BLaER1 treated with 17β-estradiol and CSF1 and Interleukin-3, amounts not matched to agents 10 nM and 100 nM (cell line): ENCODE measurements at regions not wholly inside any gene's neighbourhood (a gene's known extent, or its start where the extent isn't known, plus 50 kb on each side); places are given as distances from the start of the nearest gene placed in this dataset.

Experiments
- H3K27ac ChIP-seq, 11 experiments: shearing (Covaris generic); formaldehyde crosslinking; 2 replicates each; pipeline ENCODE4 v1.8.1; 2022
- H3K27me3 ChIP-seq, 11 experiments: shearing (Covaris generic); formaldehyde crosslinking; 2 replicates each; pipeline ENCODE4 v1.8.1; 2022
- H3K36me3 ChIP-seq, 11 experiments: shearing (Covaris generic); formaldehyde crosslinking; 2 replicates each; pipeline ENCODE4 v1.8.1; 2022
- H3K4me1 ChIP-seq, 10 experiments: shearing (Covaris generic); formaldehyde crosslinking; 2 replicates each; pipeline ENCODE4 v1.8.1; 2022
- H3K4me2 ChIP-seq, 11 experiments: shearing (Covaris generic); formaldehyde crosslinking; 2 replicates each; pipeline ENCODE4 v1.8.1; 2022
- H3K4me3 ChIP-seq, 10 experiments: shearing (Covaris generic); formaldehyde crosslinking; 2 replicates each; pipeline ENCODE4 v1.8.1; 2022
- H3K9ac ChIP-seq, 11 experiments: shearing (Covaris generic); formaldehyde crosslinking; 2 replicates each; pipeline ENCODE4 v1.8.1; 2022
- H3K9me3 ChIP-seq, 11 experiments: shearing (Covaris generic); formaldehyde crosslinking; replicated peaks in 1 of 11; 2 replicates each; pipeline ENCODE4 v1.8.1; 2022
- H4K20me1 ChIP-seq, 11 experiments: shearing (Covaris generic); formaldehyde crosslinking; 2 replicates each; pipeline ENCODE4 v1.8.1; 2022
- Cebpa-rat ChIP-seq, 11 experiments: shearing (Covaris generic); IDR thresholded peaks; 2 replicates each; pipeline ENCODE4 v1.8.1; 2022

DNA sequence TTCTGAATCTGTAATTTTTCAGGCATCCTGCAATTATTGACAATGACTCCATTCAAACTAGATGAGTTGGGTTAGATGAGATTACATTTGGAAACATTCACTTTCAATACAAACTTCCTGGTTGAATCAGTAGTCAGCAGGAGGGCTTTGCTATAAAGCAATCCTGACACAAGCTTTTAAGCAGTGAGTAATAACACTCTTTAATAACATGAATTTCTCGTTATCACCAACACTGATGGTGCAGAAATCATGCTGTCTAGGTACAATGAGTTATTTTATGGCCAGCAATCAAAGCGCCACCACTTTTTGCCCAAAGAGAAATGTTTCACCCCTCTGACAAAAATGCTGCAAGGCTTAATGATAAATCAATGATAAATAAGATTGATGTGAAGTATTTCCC lies 474.8 kb upstream of the CNTN4 start:
- no peaks in the 10 kb centered on the region; a peak in 1 of 22 replicates for H3K9me3 ChIP-seq
- H3K4me1 ChIP-seq = peaks cover 0 to 6% (median 0%) of the 10 kb centered on the region in 10 experiments; a peak in 1 of 20 replicates
- no peak overlapping the region for H3K4me2 ChIP-seq
- no peak overlapping the region for H3K4me3 ChIP-seq
- H4K20me1 ChIP-seq = no peaks in the 10 kb centered on the region
- H3K27me3 ChIP-seq = no peaks in the 10 kb centered on the region
- no peak for TF ChIP-seq Cebpa-rat (IDR thresholded peaks at IDR 0.05)
- H3K36me3 ChIP-seq = no peaks in the 10 kb centered on the region
- no peak overlapping the region for H3K9ac ChIP-seq
- no peak overlapping the region for H3K27ac ChIP-seq

DNA sequence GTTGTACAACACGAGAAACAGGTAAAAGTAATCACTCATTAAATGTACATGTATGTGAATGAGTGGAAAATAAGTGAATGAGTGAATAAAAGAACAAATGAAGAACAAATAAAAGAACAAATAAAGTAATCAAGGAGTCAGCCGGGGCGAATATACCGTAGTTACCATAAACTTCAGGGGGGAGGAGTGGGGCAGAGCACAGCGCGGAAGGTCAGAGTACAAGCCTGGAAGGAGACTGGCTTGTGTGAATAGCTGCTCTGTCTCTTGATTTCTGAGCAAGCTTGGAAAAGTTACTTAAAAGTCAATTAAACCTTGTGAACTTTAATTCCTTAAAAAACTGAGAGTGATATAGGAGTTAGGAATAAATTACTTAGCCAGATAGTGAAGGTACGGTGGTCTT lies 466.5 kb upstream of the CNTN4 start:
- Histone ChIP-seq H3K27ac (no peak overlapping the region), H4K20me1 (no peaks in the 10 kb centered on the region), H3K9ac (no peak overlapping the region), H3K27me3 (no peaks in the 10 kb centered on the region), H3K4me2 (no peak overlapping the region), H3K9me3 (no peaks in the 10 kb centered on the region), H3K4me1 (peaks cover 0 to 7% (median 4%) of the 10 kb centered on the region in 10 experiments; a peak in 8 of 20 replicates), H3K36me3 (no peaks in the 10 kb centered on the region), H3K4me3 (no peak overlapping the region)
- TF ChIP-seq Cebpa-rat (IDR thresholded peaks at IDR 0.05) = no peak

DNA sequence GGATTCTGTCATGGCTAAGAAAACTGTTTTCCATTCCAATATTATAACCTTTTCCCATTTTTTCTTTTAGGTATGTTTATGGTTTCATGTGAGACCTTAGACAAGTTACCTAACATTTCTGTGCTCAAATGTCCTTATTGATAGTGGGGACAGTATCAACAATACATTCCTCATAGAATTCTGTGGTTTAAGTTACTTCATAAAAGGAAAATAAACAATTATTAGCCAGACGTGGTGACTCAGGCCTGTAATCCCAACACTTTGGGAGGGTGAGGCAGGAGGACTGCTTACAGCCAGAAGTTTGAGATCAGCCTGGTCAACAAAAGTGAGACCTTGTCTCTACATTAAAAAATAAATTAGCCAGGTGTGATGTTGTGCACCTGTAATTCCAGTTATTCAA lies 436.8 kb upstream of the CNTN4 start:
- no peak overlapping the region for H3K4me2 ChIP-seq
- H3K27me3 ChIP-seq = no peaks in the 10 kb centered on the region
- no peaks in the 10 kb centered on the region for H3K36me3 ChIP-seq
- no peaks in the 10 kb centered on the region for H3K9me3 ChIP-seq
- no peaks in the 10 kb centered on the region for H4K20me1 ChIP-seq
- no peak for TF ChIP-seq Cebpa-rat (IDR thresholded peaks at IDR 0.05)
- no peak overlapping the region for H3K27ac ChIP-seq
- H3K4me3 ChIP-seq = no peak overlapping the region
- H3K4me1 ChIP-seq = no peaks in the 10 kb centered on the region
- H3K9ac ChIP-seq = no peak overlapping the region

DNA sequence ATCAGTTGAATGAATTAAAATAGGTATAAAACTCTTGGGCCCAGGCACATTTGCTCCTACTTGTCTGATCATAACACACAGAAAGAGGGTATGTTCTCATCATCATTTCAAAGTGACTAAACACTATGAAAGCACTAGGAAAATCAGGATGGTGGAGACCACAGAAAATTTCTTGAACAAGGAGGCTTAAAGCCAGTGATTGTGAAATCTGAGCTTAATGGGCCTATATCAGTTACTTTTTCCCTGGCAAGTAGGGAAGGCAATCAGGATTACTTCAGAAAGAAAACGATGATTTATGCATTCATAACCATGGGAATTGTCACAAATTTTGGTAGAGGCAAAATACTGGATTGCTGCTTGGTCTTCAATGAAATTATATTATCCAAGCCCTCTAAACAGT lies 434.4 kb upstream of the CNTN4 start:
- no peak overlapping the region for H3K4me2 ChIP-seq
- no peak overlapping the region for H3K9ac ChIP-seq
- H4K20me1 ChIP-seq = no peaks in the 10 kb centered on the region
- TF ChIP-seq Cebpa-rat (IDR thresholded peaks at IDR 0.05) = no peak
- no peaks in the 10 kb centered on the region for H3K27me3 ChIP-seq
- H3K27ac ChIP-seq = no peak overlapping the region
- H3K4me1 ChIP-seq = no peaks in the 10 kb centered on the region
- no peaks in the 10 kb centered on the region for H3K9me3 ChIP-seq
- no peak overlapping the region for H3K4me3 ChIP-seq
- H3K36me3 ChIP-seq = no peaks in the 10 kb centered on the region

DNA sequence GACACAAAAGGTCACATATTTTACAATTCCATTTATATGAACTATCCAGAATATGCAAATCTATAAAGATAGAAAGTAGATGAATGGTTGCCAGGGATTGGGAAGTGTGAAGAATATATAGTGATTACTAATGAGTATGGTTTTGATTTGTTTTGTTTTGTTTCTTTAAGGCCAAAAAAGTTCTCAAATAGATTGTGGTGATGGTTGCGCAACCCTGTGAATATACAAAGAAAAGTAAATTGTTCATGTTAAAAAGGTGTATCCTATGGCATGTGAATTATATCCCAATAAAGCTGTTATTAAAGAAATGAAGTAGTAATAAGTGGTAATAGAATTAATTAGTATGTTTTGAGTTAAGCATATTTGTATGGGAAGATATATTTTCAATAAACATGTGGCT lies 431.8 kb upstream of the CNTN4 start:
- Histone ChIP-seq H3K36me3 (no peaks in the 10 kb centered on the region), H3K9me3 (no peaks in the 10 kb centered on the region), H3K9ac (no peak overlapping the region)

DNA sequence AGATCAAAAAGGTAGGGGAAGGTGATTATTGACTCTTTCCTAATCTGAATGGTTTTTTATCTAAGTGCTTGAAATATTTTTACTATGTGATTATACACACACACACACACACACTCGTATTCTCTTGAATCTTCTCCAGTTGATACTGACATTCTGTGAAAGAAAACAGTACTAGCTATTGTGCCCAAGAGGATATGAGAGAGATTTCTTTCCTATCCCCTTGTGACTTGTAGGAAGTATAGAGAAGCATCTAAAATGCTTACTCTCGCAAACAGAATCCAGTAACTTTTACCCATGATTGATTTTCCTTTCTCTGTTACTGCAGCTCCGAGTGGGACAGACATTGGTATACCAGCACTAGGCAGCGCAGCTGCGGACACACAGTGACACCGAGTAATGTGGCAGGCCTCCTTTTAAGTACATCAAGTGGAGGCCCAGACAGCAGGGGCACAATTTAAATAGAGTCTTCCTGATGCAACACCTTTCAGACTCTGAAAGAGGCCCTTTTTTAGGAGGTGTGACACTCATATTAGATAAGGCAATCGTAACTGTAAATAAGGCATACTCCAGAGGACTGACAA lies 421.0 kb upstream of the CNTN4 start:
- no peaks in the 10 kb centered on the region for H3K9me3 ChIP-seq
- H3K9ac ChIP-seq = no peak overlapping the region
- no peak for TF ChIP-seq Cebpa-rat (IDR thresholded peaks at IDR 0.05)
- H3K4me3 ChIP-seq = no peak overlapping the region
- H3K27ac ChIP-seq = no peak overlapping the region
- no peaks in the 10 kb centered on the region for H3K27me3 ChIP-seq
- H4K20me1 ChIP-seq = no peaks in the 10 kb centered on the region
- no peak overlapping the region for H3K4me2 ChIP-seq
- H3K36me3 ChIP-seq = no peaks in the 10 kb centered on the region
- H3K4me1 ChIP-seq = no peaks in the 10 kb centered on the region

More for the DNA sequence above, 431.8 kb upstream of the CNTN4 start:
- Histone ChIP-seq H3K4me1 (no peaks in the 10 kb centered on the region), H4K20me1 (no peaks in the 10 kb centered on the region), H3K4me2 (no peak overlapping the region), H3K4me3 (no peak overlapping the region), H3K27me3 (no peaks in the 10 kb centered on the region), H3K27ac (no peak overlapping the region)
- peak in 3 of 11 experiments; percentile 14 to 71 (median 47); a peak in 4 of 22 replicates for TF ChIP-seq Cebpa-rat (IDR thresholded peaks at IDR 0.05)

DNA sequence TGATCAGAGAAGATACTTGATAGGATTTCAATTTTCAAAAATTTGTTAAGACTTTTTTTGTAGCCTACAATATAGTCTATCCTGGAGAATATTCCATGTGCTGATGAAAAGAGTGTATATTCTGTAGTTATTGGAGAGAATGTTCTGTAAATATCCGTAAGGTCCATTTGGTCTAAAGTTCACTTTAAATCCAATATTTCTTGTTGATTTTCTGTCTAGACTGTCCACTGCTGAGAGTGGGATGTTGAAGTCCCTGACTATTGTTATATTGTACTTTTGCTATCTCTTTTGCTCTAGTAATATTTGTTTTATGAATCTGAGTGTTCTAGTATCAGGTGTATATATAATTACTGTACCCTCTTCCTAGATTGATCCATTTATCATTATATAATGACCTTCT lies 406.2 kb upstream of the CNTN4 start:
- Histone ChIP-seq H3K9ac (no peak overlapping the region), H3K4me3 (no peak overlapping the region), H3K36me3 (no peaks in the 10 kb centered on the region), H3K4me1 (no peaks in the 10 kb centered on the region), H3K27ac (no peak overlapping the region), H3K4me2 (no peak overlapping the region), H3K9me3 (peaks cover 0 to 7% (median 0%) of the 10 kb centered on the region in 11 experiments; a peak in 4 of 22 replicates), H3K27me3 (no peaks in the 10 kb centered on the region), H4K20me1 (no peaks in the 10 kb centered on the region)
- no peak for TF ChIP-seq Cebpa-rat (IDR thresholded peaks at IDR 0.05)

DNA sequence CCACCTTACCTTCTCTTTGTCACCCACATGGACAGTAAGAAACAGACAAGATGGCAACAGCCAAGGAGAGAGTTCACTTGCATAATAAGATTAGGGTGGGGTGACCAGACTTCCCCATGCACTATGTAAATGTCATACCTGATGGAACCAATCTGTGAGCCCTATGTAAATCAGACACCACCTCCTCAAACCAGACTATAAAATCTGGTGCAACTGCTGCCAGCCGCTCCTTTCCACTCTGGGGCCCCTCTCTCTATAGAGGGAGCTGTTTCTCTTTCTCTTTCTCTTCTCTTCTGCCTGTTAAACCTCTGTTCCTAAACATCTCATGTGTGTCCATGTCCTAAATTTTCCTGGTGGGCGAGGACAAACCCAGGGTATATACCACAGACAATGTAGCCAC lies 405.5 kb upstream of the CNTN4 start:
- H3K4me3 ChIP-seq = no peak overlapping the region
- peaks cover 0 to 7% (median 0%) of the 10 kb centered on the region in 11 experiments; a peak in 4 of 22 replicates for H3K9me3 ChIP-seq
- no peak overlapping the region for H3K27ac ChIP-seq
- no peaks in the 10 kb centered on the region for H3K27me3 ChIP-seq
- H3K4me2 ChIP-seq = no peak overlapping the region
- no peak for TF ChIP-seq Cebpa-rat (IDR thresholded peaks at IDR 0.05)
- H4K20me1 ChIP-seq = no peaks in the 10 kb centered on the region
- H3K36me3 ChIP-seq = no peaks in the 10 kb centered on the region
- no peaks in the 10 kb centered on the region for H3K4me1 ChIP-seq
- H3K9ac ChIP-seq = no peak overlapping the region

DNA sequence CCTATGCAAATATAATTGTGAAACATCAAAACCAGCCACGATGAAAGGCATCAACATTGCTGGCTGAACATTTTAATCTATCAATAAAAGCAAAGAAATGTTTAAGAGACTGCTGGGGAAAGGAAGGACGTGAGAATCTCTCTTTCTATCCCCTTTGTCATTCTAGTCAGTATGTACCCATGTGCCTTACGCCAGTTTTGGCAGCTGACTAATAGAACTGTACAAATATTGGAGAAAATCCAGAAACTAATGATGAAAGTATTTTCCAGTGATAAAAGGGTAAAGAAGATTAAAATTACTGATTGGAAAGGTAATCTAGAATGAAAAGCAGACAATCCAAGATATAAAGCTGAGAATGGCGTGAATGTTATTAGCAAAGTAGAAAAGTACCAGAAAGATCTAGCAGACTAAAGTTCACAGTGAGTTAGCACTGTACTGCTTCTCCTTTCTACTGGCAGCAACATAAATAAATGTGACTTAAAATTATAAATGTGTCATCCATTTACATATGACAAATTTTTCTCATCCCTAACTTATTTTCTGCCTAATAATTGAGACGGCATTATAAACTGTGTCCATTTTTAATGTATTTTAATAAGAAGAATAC lies 401.9 kb upstream of the CNTN4 start:
- no peaks in the 10 kb centered on the region for H3K27me3 ChIP-seq
- H3K4me2 ChIP-seq = no peak overlapping the region
- no peak for TF ChIP-seq Cebpa-rat (IDR thresholded peaks at IDR 0.05)
- H4K20me1 ChIP-seq = no peaks in the 10 kb centered on the region
- no peaks in the 10 kb centered on the region for H3K4me1 ChIP-seq
- H3K9ac ChIP-seq = no peak overlapping the region
- peaks cover 0 to 11% (median 0%) of the 10 kb centered on the region in 11 experiments; a peak in 5 of 22 replicates for H3K9me3 ChIP-seq
- H3K27ac ChIP-seq = no peak overlapping the region
- no peaks in the 10 kb centered on the region for H3K36me3 ChIP-seq
- no peak overlapping the region for H3K4me3 ChIP-seq

DNA sequence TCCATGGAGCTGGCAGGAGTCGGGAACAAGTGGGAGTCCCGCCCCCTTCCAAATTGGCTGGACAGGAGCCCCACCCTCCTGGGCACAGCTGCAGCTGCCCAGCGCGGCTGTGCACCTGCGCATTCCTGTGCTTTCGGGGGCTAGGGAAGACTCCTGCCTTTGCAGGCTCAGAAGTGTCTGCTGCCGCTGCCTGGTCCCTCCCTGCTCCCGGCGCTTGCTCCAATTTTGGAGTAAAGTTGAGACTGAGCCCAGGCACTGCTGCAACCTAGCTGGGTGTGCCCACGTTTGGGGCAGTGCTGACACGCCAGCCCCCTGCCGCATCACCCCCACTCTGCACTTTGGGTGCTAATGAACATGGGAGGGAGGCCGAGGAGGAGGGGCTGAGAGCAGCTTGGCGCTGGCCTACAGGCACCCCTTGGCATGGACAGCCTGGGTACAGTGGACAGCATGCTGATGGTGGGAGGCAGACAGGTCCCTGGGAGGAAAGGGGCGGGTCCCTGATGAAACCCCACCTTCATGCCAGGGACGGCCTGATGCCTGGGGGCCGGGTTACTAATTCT lies 399.2 kb upstream of the CNTN4 start:
- Histone ChIP-seq H3K9me3 (peaks cover 0 to 6% (median 0%) of the 10 kb centered on the region in 11 experiments; a peak in 1 of 22 replicates), H3K9ac (no peak overlapping the region), H3K4me1 (no peaks in the 10 kb centered on the region), H3K4me3 (no peak overlapping the region), H3K36me3 (no peaks in the 10 kb centered on the region), H3K27ac (no peak overlapping the region), H3K4me2 (no peak overlapping the region), H3K27me3 (no peaks in the 10 kb centered on the region), H4K20me1 (no peaks in the 10 kb centered on the region)
- TF ChIP-seq Cebpa-rat (IDR thresholded peaks at IDR 0.05) = no peak
